ENCODE measurements at regions not wholly inside any gene's neighbourhood (a gene's known extent, or its start where the extent isn't known, plus 50 kb on each side); places are given as distances from the start of the nearest gene placed in this dataset.
"Not testable (repeated sequence)": the region's sequence is repeated elsewhere in the genome, so short reads cannot be mapped to it uniquely, and the experiment has no call there.

DNA sequence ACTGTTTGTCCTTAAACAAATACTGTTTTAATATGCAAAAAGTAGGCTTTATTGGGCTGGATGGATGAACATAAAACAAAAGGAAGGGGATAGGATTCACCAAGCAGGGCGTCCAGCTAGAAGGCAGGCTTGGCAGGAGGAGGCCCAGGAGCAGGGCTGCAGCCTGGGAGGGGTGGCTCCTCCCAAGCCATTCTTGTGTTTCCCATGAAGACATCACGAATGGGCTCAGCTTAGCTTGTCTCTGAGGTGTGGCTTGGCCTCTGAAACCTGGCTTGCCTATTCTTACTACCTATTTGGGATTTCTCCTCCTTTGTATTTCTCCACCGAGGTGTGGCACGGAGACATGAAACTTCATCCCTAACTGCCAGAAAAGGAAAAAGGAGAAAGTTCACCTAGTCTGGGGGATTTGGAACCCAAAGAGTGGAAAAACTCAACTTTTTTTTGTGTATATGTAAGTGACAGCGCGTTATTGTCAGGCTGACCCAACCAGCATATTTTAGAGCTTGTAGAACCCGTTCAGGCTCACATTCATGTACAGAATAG, 481.9 kb upstream of the SPRED2 start:
- DNase-seq (ENCODE audit: low spot score) = no peak

DNA sequence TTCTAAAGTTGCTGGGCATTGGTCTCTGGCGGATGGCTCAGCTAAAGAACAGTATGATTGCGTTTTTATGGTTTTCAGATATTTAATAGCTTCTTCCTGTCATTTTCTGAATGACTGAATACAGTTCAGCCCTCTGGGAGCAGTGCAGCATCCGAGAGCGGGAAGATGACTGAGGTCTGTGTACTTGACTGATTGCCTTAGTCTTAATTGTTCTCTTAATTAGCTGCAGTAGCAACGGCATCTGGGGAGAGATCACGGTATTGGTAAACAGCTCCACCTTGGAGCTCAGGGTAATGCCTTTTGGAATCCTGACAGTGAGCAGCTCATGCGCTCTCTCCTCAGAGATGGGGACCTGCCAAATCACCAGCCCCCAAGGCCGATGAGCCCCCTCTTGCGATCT, 481.4 kb upstream of the SPRED2 start:
- DNase-seq (ENCODE audit: low spot score) = no peak

DNA sequence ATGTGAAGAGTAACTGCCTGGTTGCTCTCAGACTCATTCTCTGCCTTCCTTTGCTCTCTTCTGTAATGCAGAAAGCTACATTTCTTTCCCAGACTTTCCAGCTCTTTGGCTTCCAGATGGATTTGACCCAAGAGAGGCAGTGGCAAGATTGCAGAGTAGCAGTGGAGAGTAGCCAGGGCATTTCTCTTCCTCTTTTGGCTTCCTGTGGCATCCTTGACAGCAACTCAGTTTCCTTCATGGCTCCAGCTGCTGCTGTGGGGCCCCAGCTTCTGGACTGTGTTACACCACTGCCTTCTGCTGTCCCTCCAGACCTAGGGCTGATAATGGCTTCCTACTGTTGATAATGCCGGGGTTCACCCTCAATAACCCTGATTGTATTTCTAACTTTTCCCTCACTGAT, 469.4 kb upstream of the SPRED2 start:
- DNase-seq (ENCODE audit: low spot score) = no peak

DNA sequence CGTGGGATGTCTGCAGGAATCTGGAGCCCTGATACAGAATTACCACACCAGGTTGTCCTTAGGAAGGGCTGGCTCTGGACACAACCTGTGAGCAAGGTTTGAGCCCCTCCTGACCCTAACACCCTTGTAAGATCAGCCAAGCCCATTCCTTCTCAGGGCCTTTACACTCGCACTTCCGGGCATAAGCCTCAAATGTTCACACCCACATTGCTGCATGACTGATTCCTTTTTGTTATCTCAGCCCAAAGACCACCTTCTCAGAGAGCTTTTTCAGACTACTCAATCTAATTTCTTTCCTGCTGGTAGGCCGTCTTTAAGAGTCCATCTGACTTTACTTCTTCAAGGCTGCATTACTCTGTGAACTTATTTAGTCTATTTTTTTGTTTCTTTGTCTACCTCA, 464.0 kb upstream of the SPRED2 start:
- DNase-seq (ENCODE audit: low spot score) = no peak

DNA sequence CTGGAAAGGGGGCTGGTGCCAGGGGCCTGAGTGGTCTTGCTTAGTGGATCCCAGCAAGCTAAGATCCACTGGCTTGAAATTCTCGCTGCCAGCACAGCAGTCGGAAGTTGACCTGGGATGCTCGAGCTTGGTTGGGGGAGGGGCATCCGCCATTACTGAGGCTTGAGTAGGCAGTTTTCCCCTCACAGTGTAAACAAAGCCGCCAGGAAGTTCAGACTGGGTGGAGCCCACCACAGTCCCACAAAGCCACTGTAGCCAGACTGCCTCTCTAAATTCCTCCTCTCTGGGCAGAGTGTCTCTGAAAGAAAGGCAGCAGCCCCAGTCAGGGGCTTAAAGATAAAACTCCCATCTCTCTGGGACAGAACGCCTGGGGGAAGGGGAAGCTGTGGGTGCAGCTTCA, 457.7 kb upstream of the SPRED2 start:
- not testable (repeated sequence) for DNase-seq (ENCODE audit: low spot score)

DNA sequence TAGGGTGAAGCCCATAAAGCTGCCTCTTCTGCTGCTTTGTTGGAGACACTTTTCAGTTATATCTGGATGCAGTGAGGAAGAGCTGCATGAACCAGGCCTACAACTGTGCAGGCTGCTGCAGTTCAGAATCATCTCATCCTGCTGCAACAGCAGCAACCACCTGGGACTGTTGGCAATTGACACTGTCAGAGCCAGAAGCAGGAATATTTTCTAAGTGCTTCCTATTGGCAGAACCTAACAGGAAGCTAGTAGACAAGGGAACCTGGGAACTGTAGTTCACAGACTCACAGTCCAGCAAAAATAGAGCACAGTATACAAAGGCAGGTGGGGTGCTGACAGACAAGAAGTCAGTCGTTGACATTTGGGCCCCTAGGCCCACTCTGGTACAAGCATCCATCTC, 452.9 kb upstream of the SPRED2 start:
- DNase-seq (ENCODE audit: low spot score) = no peak

DNA sequence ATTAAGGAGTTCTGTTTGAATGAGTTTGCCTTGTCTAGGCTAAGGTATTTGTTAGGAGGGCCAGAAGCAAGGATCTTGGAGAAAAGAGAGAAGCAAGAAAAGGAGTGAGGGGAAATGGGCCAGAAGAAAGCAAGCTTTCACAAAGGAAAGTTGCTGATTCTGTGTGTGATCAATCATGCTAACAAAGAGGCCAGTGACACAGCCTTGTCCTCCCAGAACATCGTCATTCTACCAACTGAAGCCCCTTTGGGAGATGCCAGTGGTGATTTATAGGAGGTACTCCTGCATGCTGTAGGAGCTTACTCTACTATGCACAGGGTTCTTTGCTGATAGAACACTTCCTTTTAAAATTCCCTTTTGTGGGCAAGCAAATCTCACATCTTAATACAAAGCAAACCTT, 449.2 kb upstream of the SPRED2 start:
- no peak for DNase-seq (ENCODE audit: low spot score)

DNA sequence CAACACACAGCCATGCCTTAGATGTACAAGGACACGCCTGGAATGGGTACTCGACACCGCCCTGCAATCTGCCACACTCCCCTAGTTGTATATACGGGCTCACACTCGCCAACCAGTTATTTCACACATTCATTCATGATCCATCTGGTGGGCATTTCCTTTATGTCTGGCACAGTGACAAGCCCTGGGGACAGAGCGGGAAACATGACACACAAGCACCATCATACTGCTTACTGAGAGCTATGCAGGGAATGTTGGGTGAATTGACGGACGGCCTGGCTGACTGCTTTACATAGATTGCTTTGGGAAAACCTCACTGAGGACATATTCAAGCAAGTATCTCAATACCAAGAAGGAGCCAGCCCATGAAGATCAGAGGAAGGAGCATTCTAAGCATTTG, 448.0 kb upstream of the SPRED2 start:
- no peak for DNase-seq (ENCODE audit: low spot score)

DNA sequence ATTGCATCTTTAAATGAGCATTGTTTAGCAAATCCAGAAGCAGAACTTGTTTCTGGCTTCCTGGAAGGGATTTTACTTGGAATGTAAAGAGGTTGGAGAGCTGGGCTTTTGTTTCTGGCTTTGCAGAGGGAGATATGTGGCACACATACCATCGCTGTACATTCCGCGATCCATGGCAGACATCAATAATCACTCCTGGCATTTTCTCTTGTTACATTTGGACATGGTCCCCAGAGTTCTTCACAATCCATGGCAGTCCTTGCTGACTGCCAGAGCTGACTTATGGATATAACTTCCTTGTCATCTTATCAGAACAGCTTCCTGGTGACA, 445.6 kb upstream of the SPRED2 start:
- no peak for DNase-seq (ENCODE audit: low spot score)

DNA sequence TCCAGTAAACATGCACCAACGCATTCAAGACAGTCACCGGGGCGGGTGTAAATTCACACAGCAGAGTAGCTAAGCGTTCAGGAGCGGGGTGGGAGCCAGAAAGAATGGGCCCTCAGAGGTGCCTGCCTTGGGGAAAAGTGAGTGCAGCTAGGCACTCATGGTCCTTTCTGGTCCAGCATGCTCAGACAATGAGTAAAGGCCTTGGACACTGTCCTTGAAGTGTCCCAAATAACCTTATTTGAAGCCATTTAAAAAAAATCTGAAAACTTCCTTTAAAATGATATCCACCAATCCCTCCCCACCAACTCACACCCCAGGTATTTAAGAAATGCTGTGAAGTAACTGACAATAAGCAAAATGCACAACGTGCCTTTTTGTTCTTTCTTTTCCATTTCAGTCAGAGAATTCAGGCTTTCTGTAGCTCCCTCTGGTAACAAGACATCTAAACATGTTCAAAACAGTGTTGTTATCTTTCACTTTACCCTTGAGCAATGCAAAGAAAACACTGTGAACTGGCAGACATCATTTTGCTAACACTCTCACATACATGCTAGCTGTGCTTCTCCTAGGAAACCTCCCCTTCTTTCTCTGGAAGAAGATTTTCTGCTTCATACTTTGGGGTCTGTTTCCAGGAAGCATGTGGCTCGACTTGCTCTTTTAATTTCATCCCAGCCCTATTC, 445.1 kb upstream of the SPRED2 start:
- no peak for DNase-seq (ENCODE audit: low spot score)

DNA sequence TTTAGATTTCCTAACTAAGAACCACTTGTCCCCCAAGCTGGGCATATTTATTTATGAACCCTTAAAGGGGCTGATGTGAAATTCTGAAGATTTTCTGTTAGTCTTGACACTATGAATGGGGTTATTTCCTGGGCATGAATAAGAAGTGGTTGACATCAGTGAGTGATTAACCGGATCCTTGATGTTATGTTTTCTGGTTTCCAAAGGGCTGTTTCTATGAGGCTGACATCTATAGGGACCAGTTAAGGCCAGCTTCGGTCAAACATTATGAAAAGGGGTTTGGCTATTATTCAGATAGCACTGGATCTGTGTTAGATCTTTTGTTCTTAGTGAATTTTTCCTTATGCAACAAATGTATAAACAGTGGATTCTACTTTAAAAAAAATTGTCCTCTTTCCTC, 443.7 kb upstream of the SPRED2 start:
- no peak for DNase-seq (ENCODE audit: low spot score)

DNA sequence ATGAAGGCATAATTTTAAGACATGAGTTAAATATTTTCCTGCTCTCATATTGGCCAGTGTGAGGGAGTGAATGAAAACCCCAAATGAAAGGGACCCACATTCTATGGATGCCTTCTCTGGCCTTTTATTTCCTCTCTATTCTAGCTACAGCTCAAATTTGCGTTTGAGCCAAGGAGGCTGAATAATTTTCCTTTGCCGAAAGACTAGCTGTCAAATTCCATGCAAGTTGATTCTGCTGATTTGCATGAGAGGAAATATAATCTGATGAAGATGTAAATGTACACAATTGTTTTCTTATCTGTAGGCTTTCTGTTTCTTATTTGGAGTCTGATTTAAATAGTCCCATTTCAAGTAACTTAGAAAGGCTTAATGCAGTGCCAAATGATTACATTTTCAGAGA, 438.4 kb upstream of the SPRED2 start:
- no peak for DNase-seq (ENCODE audit: low spot score)

DNA sequence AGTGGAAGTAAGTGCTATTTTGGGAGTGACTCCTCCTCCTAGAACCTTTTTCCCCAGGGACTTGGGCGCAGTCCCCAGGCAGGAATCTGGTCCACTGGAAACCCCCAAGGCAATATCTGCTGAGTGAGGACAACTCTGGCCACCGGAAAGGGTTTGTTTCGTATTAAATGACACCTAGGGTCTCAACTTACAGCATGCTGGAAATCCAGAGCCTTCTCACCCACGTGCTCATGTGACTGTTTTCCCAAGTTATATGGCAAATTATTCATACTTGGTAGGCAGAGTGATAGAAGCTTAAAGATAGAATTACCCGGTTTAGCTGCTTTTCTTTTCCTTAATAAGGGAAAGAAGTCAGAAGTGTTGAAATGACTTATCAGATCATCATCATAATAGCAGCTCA, 436.9 kb upstream of the SPRED2 start:
- DNase-seq (ENCODE audit: low spot score) = no peak

DNA sequence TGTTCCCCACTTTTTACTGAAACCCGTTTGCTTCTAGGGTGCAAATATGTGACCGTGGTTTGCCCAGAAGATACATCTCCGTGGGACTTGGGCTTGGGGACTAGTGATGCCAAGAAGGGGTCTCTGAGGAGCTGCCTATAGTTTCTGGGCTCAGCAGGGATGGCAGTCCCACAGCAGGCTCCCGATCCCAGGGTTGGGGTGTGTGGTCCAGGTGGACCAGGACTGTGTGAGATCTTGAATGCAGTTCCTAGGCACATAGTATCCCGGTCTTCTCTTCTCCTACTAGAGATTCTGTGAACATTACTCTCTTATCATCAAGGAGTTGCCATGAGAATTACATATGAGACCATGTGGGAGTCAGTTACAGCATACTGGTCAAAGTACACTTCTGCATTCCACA, 435.8 kb upstream of the SPRED2 start:
- no peak for DNase-seq (ENCODE audit: low spot score)

DNA sequence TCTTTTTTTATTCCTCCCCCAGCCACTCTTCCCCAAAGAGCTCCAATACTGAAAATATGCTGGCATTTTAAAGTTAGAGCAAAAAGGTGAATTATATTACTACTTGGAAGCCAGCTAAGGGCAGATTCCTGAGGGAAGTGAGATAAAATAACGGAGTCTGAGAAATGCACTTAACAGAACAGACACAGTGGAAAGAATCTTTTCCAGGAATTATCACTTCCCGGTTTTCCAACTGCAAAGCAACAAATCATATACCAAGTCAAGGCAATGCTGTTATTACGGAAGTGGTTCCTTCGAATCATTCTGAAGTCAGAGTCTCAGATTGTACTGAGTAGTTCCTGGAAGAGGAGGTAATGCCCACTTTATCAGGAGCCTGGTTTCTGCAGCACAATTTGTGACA, 435.0 kb upstream of the SPRED2 start:
- no peak for DNase-seq (ENCODE audit: low spot score)

DNA sequence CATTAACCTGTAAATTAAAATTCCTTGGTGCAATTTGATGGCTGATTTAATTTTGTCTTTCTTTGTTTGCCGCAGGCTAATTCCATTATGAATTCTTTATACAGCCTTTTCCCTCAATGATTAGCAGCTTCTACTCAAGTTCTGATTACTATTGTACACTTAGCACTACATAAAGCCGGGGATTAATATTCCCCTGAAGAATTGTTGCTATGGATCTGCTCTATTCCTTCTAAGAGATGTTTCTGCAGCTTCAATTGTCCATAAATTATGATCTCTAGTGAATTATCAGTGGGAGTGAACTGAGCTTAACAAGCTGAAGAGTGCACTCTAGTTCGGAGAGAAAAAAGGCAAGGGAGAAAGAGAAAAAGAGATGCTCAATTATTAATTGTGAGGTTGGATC, 433.7 kb upstream of the SPRED2 start:
- no peak for DNase-seq (ENCODE audit: low spot score)

DNA sequence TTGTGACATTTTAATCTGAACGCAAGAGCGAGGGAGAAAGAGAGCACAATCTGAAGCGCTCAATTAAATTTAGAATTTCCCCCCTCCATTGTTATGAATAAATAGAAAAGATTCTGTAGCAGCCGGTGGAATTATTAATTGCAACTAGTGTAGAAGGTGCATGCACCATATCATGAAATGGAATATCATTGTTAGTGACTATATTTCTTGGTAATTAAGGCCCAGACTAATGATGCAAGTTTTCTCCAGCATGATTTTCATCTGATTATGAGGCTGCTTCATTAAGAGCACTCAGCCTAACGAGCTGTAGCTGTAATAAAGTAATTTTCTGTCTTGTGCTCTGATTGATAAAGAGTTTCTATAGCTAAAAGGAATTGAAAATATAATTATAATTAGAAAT, 432.2 kb upstream of the SPRED2 start:
- no peak for DNase-seq (ENCODE audit: low spot score)

DNA sequence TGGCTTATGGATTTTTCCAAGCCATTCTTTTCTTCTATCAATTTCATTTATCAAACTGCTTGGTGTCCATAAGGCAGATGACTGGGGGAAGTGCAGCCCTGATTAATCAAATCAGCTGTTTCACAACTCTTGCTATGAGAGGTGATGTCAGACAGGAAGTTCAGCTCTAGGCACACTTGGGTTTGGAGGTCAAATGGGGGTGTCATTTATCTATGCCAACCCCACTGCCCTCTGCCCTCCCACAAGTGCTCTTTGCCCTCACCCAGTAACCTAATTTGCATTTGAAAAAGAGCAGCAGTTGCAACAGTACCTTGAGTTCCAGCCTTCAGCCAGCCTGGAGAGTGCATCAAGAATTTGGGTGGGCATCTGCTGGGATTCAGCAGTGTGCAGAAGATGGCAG, 431.3 kb upstream of the SPRED2 start:
- DNase-seq (ENCODE audit: low spot score) = no peak

DNA sequence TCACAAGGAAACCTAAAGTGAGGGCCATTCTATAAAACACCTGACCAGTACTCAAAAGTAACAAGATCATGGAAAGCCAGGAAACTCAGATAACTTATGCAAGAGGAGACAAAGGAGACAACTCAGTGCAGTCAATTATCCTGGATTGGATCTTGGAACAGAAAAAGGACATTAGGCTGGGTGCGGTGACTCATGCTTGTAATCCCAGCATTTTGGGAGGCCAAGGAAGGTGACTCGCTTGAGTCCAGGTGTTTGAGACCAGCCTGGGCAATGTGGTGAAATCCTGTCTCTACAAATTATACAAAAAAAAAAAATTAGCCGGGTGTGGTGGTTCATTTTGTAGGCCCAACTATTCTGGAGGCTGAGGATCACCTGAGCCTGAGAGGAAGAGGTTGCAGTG, 424.5 kb upstream of the SPRED2 start:
- DNase-seq (ENCODE audit: low spot score) = no peak

DNA sequence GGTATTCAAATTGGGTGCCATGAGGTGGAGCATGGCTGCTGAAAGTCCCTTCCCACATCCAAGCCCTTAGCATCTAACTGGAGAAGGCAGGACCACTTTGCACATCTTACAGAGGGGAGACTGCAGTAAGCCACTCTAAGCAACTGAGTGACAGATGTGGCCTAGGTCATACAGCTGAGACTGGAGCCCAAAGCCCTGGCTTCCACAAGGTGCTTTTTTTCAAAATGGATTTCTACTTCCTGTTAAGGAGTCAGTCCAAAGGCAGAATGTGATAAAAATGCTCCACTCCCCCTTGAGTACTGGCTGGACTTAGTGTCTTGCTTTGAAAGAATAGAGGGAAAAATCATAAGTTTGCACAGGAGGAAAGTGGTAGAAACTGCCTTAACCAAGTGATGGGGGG, 424.0 kb upstream of the SPRED2 start:
- DNase-seq (ENCODE audit: low spot score) = no peak

DNA sequence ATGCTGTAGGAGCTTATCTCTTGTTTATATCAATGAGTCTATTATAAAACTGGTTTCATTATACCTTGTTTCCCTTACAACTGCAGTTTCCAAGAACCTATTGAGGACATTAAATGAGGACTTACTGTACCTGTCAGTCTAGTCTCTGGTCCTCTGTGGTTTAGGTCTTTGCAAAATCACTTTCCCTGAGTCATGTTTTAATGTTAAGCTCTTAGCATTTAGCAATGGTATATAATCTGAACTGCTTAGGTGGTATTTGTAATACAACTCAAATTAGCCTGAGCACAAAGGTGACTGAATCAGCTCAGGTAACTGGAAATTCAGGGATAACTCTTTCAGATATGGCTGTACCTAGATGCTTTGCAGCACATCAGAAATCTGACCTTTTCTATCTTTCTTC, 418.3 kb upstream of the SPRED2 start:
- DNase-seq (ENCODE audit: low spot score) = no peak

DNA sequence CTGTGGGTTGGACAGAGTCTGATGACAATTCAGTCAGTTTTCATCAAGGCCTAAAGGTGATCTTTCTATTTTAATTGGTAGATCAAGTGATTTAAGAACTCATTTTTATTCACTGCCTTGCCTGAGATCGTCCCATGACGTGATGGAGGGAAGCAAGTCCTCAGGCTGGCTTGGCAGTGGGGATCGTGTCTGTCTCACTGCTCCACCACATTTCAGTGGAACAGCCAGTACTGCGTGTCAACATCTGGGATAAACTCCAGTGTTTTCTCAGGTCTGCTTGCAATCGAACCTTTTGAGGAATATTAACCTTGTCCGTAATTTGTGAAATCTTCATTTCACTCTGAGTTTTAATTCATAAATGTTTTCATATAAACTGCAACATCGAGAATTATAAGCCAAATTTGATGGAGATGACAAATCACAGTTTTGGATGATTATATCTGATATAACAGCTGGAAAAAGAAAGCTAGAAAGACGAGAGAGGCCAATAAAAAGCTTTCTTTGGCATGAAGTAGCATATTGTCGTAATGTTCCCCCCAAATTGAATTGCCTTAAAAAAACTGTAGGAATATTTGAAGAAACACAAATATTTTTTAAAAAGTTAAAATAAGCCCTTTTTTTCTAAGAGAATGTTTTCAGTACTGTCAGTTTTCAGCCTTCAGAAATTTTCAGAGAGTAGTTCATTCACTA, 414.7 kb upstream of the SPRED2 start:
- no peak for DNase-seq (ENCODE audit: low spot score)

DNA sequence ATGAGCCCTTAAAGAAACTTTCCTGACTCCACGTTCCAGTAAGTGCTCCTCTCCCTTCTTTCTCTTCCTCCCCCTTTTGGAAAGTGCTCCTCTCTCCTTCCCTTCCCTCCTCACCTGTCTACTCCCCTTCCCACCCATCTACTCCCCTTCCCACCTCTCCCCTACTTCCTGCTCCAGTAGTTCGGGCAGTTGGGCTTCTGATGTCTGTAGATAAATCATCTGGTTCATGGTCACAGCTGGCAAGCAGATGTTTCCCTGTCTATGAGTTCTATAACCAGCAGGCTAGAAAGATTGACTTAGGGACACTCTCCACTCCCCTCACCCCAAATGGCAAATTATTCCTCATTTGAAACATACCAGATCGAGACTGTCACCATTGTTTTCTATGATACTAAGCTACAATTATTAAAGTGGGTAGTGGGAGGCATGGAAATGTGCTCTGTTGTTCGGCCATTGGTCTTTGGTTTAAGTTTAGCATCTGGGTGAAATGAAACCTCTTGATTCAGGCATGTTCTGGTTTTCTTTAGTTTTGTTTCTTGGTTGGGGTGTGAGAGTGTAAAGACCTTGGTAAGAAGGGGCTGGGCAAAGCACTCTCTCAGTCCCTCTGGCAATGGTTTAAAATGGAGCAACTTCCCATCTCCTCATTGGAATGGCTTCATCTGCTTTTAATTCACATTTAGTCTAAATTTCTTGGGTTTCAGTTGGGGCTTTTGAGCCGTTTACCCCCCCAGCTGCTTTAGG, 413.2 kb upstream of the SPRED2 start:
- DNase-seq (ENCODE audit: low spot score) = no peak
